ENCODE measurements at regions not wholly inside any gene's neighbourhood (a gene's known extent, or its start where the extent isn't known, plus 50 kb on each side); places are given as distances from the start of the nearest gene placed in this dataset.

DNA sequence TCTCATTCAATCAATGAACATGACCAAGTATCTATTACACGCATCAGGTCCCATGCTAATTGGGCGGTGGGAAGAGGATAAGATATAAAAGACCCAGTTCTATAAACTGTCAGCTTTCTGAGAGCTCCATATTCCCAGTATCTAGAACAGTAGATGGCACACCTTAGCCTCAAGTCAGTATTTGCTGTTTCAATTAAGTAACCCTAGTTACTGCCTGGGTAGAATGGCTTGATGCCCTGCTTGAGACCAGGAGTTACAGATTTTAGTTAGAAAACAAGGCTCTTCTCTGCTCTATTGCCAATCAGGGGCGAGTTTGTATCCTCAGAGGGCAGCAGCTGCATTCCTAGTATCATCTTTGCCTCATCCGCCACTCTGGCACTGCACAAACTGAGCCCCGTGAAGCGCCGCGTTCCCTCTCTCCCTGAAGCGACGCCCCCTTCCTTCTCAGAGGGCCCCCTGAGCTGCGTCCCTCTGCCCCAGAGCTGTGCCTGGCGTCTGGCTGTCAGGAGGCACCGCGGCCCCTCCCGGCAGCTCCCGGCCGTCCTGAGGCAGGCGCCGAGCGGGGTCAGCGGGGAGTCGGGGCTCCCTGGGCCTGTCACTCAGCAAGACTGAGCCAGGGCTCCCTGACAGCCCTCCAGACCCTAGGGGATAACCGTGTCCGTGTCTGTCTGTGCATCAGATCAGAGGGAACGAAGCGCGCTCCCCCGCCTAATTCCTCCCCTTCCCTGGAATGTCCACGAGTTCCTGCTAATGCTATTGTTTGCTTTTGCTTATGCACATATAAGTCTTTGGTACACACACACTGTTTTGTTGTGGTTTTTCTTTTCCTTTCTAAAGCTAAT is 212.4 kb upstream of the TTC29 start:
- no peak for TF ChIP-seq EZH2 (IDR thresholded peaks at IDR 0.05)
- TF ChIP-seq POLR2AphosphoS5 (IDR thresholded peaks at IDR 0.05; ENCODE audit: borderline replicate concordance, low read depth, low read length), result no peak
